GM12872 (cell line): ENCODE measurements at regions not wholly inside any gene's neighbourhood (a gene's known extent, or its start where the extent isn't known, plus 50 kb on each side); places are given as distances from the start of the nearest gene placed in this dataset.

ENCODE experiments used
- TF ChIP-seq, protein P1 (sequence below): IDR thresholded peaks from 3 replicates; pipeline ENCODE4 v1.5.1; 2011; ENCODE audit warnings: low read depth, mild to moderate bottlenecking, low read length, moderate library complexity; ENCODE audit not compliant: insufficient read depth

DNA sequence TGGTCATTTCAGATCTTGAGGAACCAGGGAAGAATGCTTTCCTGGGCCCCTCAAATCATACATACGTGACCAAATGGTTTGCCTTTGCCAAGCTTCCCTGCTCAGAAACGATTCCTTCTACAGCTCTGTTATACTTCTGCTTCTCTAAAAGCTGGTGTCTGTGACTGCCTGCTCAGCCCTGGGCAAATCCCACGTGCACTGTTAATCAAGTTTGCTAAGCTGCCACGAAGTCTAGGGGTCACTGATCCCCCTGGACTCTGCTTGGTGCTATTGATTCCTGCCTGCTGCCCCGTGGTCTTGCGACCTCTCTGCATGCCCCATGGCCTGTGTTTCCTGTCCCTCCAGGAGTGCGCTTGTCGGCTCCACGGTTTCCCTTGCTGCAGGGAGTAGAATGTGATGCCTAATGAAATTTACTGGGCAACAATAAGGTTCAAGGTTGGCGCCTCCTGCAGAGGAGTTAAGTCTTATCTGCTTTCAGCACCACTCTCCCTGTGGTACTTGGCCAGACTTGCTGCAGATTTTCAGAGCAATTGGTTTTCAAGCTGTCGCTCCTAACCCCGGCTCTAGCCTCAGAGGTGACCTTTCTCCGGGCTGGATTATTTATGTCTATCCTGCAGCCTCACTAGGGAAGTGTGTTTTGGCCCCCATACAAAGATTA is 201.6 kb upstream of the FZD8 start:
- TF ChIP-seq, protein P1, sequence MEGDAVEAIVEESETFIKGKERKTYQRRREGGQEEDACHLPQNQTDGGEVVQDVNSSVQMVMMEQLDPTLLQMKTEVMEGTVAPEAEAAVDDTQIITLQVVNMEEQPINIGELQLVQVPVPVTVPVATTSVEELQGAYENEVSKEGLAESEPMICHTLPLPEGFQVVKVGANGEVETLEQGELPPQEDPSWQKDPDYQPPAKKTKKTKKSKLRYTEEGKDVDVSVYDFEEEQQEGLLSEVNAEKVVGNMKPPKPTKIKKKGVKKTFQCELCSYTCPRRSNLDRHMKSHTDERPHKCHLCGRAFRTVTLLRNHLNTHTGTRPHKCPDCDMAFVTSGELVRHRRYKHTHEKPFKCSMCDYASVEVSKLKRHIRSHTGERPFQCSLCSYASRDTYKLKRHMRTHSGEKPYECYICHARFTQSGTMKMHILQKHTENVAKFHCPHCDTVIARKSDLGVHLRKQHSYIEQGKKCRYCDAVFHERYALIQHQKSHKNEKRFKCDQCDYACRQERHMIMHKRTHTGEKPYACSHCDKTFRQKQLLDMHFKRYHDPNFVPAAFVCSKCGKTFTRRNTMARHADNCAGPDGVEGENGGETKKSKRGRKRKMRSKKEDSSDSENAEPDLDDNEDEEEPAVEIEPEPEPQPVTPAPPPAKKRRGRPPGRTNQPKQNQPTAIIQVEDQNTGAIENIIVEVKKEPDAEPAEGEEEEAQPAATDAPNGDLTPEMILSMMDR, result no peak

DNA sequence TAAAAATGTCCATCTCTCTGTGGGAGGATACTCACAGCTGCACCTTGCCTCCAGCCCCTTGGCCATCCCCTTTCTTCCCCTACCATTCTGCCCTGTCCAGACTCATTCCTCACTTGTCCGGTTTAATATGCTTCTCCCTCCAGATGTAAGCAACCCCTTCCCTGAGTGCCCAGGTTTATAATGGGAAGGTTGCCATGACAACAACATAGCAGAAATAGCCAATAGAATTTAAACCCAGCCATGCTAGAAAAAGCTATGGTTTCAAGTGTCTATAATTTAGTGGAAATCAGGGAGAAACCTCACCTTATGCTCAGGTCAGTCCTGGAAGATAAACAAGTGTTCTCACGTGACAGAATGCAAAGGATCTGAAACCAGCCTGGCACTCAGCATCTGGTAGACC is 196.0 kb upstream of the FZD8 start:
- TF ChIP-seq, protein P1, result no peak

DNA sequence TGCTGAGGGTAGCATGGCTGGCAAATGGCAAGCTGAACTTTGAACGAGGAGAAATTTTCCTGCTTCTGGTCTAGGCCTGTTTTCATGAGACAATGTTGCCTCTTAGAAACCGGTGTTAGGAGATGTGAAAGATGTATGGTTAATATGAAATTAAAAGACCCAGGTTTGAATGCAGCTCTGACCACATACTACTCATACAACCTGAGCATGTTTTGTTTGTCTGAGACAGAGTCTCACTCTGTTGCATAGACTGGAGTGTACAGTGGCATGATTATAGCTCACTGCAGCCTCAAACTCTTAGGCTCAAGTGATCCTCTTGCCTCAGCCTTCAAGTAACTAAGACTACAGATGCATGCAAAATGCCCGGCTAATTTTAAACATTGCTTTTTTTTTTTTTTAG is 193.4 kb upstream of the FZD8 start:
- TF ChIP-seq, protein P1, result no peak

DNA sequence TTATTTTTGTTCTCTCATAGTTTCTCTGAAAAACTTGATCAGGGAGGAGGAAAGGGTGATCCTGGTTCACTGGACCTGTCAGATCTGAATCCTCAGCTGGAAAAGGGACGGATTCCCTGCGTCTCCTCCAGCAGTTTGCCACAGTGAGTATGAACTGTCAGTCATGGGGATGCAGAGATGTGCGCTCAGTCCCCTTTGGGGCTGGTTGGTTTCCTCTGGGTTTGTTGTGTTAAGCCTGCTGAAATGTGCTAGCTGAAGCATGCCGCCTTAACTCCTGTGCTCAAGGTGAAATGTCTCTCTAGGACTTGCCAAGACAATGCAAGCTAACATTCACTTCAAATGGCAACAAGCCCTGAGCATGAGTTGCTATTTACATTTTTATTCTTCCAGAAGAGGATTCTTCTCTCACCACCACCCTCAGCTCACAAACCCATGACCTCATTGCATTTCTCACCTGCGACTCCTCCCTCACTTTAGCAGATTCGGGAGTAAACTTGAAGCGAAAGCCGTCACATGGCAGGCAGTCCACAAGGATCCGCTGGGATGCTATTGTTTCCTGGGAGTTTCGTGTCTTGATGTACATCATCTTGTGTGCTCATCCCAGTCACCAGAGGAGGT is 192.9 kb upstream of the FZD8 start:
- TF ChIP-seq, protein P1, result no peak

DNA sequence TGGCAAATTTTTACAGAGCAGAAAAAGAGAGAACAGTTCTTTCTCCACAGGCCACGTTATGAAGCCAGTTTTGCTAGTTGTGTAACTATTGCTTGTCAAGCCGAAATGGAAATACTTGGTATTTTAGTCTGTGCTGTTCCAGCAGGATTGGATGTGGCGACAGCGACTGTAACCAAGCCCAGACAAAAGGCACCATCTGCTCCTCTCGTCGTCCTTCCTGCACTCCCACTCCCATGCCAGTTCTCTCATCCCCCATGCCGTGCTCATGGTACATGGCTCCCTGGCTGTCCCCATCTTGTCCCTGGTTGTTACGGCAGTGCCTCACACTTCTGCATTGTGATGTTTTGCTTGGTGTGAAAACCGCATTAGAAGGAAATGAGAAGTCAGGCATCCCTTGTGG is 185.7 kb upstream of the FZD8 start:
- TF ChIP-seq, protein P1, result no peak

DNA sequence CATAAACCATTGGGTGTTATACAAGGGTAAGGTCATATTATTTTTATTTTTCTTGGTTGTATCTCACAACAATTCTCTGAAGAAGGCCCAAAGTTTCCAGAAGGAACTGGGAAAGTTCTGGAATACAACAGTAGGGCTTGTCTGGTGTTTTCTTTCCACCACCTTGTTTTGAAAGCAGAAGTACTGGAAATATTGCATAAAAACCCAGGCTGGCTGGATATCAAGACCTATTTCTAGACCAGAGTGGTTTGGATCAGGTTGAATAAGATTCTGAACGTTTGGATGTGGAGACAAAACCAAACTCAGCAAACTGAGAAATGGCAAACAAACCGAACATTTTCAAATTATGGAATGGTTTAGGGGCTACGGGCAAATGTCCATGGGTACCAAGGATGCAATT is 182.6 kb upstream of the FZD8 start:
- TF ChIP-seq, protein P1, result no peak

DNA sequence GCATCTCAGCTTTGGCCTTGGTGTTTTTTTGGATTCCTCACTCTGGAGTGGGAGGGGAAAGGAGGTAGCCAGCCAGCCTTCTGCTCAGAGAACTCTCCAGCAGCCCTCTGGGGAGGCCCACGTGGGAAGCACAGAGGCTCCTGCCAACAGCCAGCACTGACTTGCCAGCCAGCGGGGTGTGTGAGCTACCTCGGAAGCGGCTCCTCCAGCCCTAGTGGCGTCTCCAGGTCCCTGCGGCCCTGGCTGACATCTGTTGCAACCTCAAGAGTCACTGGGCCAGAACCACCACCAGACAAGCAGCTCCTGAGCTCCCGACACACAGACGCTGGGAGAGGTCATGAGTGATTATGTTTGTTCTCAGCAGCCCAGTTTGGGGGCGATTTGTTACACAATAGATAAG is 180.2 kb upstream of the FZD8 start:
- TF ChIP-seq, protein P1, result no peak
